Ovary (tissue), 7 donors: ENCODE measurements at regions not wholly inside any gene's neighbourhood (a gene's known extent, or its start where the extent isn't known, plus 50 kb on each side); places are given as distances from the start of the nearest gene placed in this dataset.

Experiments used
- DNase-seq, 5 donors: peaks; one replicate each; pipeline ENCODE4 v3.0.0-alpha.2; 2019 to 2020
- H3K27ac ChIP-seq, 2 donors: fragments of 200-600 bp; one replicate each; pipeline versions ENCODE4 v1.5.1 to v1.8.0; 2019 to 2022
- H3K27me3 ChIP-seq: fragments of 200-600 bp; one replicate; pipeline ENCODE4 v1.8.0; 2022
- H3K36me3 ChIP-seq: fragments of 200-600 bp; sonication (generic); one replicate; pipeline ENCODE4 v1.5.1; 2019
- H3K4me1 ChIP-seq: one replicate; pipeline ENCODE4 v1.8.1; 2013; ENCODE audit warnings: mild to moderate bottlenecking, moderate library complexity; ENCODE audit not compliant: insufficient read depth
- H3K4me3 ChIP-seq: fragments of 200-600 bp; sonication (generic); one replicate; pipeline ENCODE4 v1.5.1; 2017
- H3K9me3 ChIP-seq, 2 donors: fragments of 200-600 bp in 1 of 2; sonication (generic) in 1 of 2; one replicate each; pipeline versions ENCODE4 v1.5.1 to v1.8.1; 2013 to 2019; ENCODE audit warnings: mild to moderate bottlenecking in 1 of 2, moderate library complexity in 1 of 2
- CTCF ChIP-seq, 3 donors: fragments of 450-650 bp in 2 of 3; fragments of 200-600 bp in 1 of 3; IDR thresholded peaks; one replicate each; pipeline versions ENCODE4 v1.5.1 to v1.8.0; 2016 to 2022; ENCODE audit warnings: antibody characterized with exemption in 3 of 3, mild to moderate bottlenecking in 1 of 3
- EP300 ChIP-seq: sonication (generic); formaldehyde crosslinking; IDR thresholded peaks from one replicate; pipeline ENCODE4 v1.6.1; 2017; ENCODE audit warnings: antibody characterized with exemption
- POLR2A ChIP-seq: fragments of 450-650 bp; IDR thresholded peaks from one replicate; pipeline ENCODE4 v1.6.1; 2017; ENCODE audit warnings: antibody characterized with exemption, mild to moderate bottlenecking, moderate library complexity
- WGBS, 3 donors: extraction: QIAGEN DNeasy Blood & Tissue Kit in 1 of 3; methylation state at CpG; one replicate each; pipeline versions ENCODE4 v1.1.5 to v1.1.7; 2013 to 2017; 5-methylcytosine and 5-hydroxymethylcytosine counted together
- intact Hi-C, 4 donors: fragments of 100-400 bp; cut with DNase I; formaldehyde crosslinking; loops; one replicate each; pipeline versions ENCODE4 v1.11.0 to v1.15.1; 2022 to 2023
- donor health status: DM: no; HTN: no; CAD: no; lungs with moderate emphysema.
- donor health status: DM: no; HTN: no; CAD: no.
- donor health status: Bipolar disorder and iron deficiency.
- donor health status: DM: no; HTN: no; CAD: no.
- donor health status: DM: yes; HTN: yes; CAD: no.

- TF ChIP-seq POLR2A, result no peak
- no peak for TF ChIP-seq CTCF (IDR thresholded peaks at IDR 0.05)
- no peak for TF ChIP-seq EP300
- Histone ChIP-seq H3K9me3 (no peaks in the 10 kb centered on the region), H3K4me1 (no peaks in the 10 kb centered on the region), H3K4me3 (no peak overlapping the region), H3K27ac (no peak overlapping the region), H3K27me3 (no peaks in the 10 kb centered on the region), H3K36me3 (no peaks in the 10 kb centered on the region)
- intact Hi-C loops, result no loop called here
- WGBS, 3 donors, result 96 to 99% (median 97%) methylated on average over 4 of the region's 4 CpGs
- no peak for DNase-seq
These were observed 89.7 kb upstream of the ZNF469 start for GRCh38 chr16:88293097-88293496.

GRCh38 chr16:88295671-88296436 lies 86.9 kb upstream of the ZNF469 start:
- no peak overlapping the region for H3K27ac ChIP-seq
- whole genome bisulfite sequencing, 3 donors, result 69 to 86% (median 79%) methylated on average over 20 of the region's 20 CpGs
- no peak overlapping the region for H3K4me3 ChIP-seq
- peak in 1 of 5 donors; percentile 16 for DNase-seq
- no peaks in the 10 kb centered on the region for H3K36me3 ChIP-seq
- TF ChIP-seq POLR2A, result no peak
- TF ChIP-seq EP300, result no peak
- H3K27me3 ChIP-seq, result no peaks in the 10 kb centered on the region
- no peaks in the 10 kb centered on the region for H3K4me1 ChIP-seq
- no peaks in the 10 kb centered on the region for H3K9me3 ChIP-seq
- intact Hi-C loops, result no loop called here

GRCh38 chr16:88296437-88297177 lies 86.2 kb upstream of the ZNF469 start:
- DNase-seq, result peak in 1 of 5 donors; percentile 12
- H3K27ac ChIP-seq, result no peak overlapping the region
- no peaks in the 10 kb centered on the region for H3K4me1 ChIP-seq
- no peaks in the 10 kb centered on the region for H3K36me3 ChIP-seq
- H3K27me3 ChIP-seq, result no peaks in the 10 kb centered on the region
- H3K9me3 ChIP-seq, result no peaks in the 10 kb centered on the region
- no peak for TF ChIP-seq EP300
- TF ChIP-seq CTCF (IDR thresholded peaks at IDR 0.05), result no peak
- no peak for TF ChIP-seq POLR2A
- no peak overlapping the region for H3K4me3 ChIP-seq
- WGBS, 3 donors, result 83 to 85% (median 85%) methylated on average over 19 of the region's 19 CpGs
- intact Hi-C loops, result no loop called here

- Histone ChIP-seq H3K36me3 (no peaks in the 10 kb centered on the region), H3K4me3 (no peak overlapping the region), H3K4me1 (no peaks in the 10 kb centered on the region), H3K27me3 (no peaks in the 10 kb centered on the region), H3K27ac (no peak overlapping the region), H3K9me3 (no peaks in the 10 kb centered on the region)
- peak in 1 of 5 donors; percentile 13 for DNase-seq
- intact Hi-C loops, result no loop called here
- TF ChIP-seq CTCF (IDR thresholded peaks at IDR 0.05), result no peak
- no peak for TF ChIP-seq POLR2A
- TF ChIP-seq EP300, result no peak
- 93 to 94% (median 94%) methylated on average over 22 of the region's 22 CpGs for WGBS, 3 donors
These were observed 85.5 kb upstream of the ZNF469 start for GRCh38 chr16:88297178-88297720.
